HG03469 (cell line): ENCODE measurements at regions not wholly inside any gene's neighbourhood (a gene's known extent, or its start where the extent isn't known, plus 50 kb on each side); places are given as distances from the start of the nearest gene placed in this dataset.
A peak's percentile ranks its signal among the peaks of the same experiment; 100 is the strongest.
"Not testable (repeated sequence)": the region's sequence is repeated elsewhere in the genome, so short reads cannot be mapped to it uniquely, and the experiment has no call there.

ENCODE experiments used
- ATAC-seq: cut with Tn5 transposase; IDR thresholded peaks from one replicate; pipeline ENCODE4 v1.9.1; 2021; ENCODE audit warnings: mild to moderate bottlenecking, moderate library complexity, moderate number of reproducible peaks; ENCODE audit not compliant: unreplicated experiment

DNA sequence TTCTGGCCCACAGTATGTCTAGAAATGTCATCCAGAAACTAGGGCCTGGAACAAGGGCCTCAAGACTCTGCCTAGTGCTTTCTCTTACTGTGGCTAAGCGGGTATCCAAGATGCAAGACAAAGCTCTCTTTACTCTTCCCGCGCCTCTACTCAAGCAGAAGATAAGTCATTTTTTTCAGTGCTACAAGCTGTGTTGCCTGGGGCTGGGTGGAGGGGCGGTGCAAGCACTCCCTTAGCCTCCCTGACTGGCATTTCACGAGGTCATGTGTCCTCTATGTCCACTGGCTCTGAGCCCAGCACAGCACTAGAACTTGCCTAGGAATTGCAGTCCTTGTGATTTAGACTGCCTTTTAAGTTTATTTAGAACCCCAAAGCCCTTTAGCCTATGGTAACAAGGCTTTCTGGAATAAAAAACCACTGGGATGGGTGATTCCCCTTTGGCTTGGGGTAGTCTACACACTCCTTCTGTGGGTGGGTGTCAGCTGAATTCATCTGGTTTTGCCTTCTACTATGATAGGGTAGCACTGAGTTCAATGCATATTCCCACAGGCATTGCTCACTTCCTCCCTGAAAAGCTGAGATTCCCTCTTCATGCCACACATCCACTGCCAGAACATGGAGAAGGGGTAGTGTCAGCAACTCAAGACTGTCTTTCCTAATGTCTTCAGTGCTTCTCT, 371.8 kb upstream of the KCND2 start:
- no peak for ATAC-seq

DNA sequence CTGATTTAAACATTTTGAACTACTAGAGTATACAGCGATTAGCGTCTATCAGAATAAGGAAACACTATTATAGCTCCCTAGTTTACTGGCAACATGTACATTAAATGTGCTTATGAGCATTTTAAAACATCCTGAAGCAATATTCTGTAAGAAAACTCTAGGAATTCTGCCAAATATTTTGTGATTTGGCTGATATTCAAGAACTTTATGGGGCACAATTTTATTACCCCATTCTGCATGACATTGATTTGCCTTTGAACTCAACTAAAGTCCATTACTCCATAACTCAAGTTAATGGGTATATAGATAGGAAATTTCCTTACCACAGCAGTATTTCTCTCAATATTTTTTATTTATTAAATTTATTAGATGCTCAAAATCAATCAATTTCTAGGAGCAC, 369.9 kb upstream of the KCND2 start:
- no peak for ATAC-seq

- no peak for ATAC-seq
Measured at GRCh38 chr7:119905495-119905894, 367.5 kb upstream of the KCND2 start.

GRCh38 chr7:119908948-119909347, 364.0 kb upstream of the KCND2 start:
- no peak for ATAC-seq

GRCh38 chr7:119914119-119914518, 358.9 kb upstream of the KCND2 start:
- ATAC-seq: not testable (repeated sequence)

GRCh38 chr7:119916501-119916900, 356.5 kb upstream of the KCND2 start:
- ATAC-seq: no peak

DNA sequence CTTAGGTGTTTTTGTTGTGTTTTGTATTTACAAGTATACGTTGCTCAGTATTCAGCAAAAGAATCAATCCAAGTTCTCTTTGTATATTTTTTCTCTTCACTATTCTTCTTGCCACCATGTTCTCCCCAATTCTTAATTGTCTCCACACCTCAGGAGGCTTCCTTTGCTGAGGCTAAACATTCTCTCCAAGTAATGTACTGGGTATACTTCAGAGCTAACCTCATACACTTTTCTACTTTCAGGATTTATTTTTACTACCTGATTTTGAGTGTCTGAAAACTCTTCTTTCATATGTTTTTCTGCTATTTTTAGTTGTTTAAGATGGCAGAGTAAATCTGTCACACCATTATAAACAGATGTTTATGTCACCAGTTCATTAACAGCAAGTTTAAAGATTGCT, 354.8 kb upstream of the KCND2 start:
- no peak for ATAC-seq

- ATAC-seq: no peak
Measured at GRCh38 chr7:119919986-119920385, 353.0 kb upstream of the KCND2 start.

DNA sequence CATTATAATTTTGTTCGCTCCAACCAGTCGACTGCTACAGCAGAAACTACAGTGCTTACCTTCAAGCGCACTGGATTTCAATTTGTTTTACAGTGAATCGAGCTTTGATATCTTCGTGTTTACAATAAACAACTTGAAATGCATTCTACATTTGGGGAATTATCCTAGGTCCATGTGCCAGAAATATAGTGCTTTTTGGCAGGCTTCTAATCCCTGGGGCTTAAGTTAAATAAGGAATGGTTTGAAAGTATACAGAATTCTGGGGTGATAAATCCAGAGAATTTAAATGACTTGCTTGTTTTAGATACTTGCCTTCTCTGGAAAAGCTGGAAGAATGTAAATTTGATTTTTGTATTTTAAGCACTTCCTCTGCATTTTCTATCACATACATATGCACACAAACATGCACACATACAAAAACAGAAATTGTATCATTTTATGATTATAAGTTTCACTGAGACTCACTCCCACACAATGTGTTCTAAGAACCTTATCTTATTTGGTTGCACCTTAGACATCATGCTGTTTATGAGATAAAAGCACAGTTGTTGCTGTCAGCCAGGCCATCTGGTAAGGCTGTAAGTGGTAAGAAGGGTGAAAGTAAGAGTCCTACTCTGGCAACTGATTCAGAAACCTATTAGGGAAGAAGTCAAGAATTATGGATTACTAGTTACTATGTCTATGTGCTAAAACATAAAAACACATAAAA, 347.2 kb upstream of the KCND2 start:
- no peak for ATAC-seq

GRCh38 chr7:119929891-119930290, 343.1 kb upstream of the KCND2 start:
- ATAC-seq: no peak

DNA sequence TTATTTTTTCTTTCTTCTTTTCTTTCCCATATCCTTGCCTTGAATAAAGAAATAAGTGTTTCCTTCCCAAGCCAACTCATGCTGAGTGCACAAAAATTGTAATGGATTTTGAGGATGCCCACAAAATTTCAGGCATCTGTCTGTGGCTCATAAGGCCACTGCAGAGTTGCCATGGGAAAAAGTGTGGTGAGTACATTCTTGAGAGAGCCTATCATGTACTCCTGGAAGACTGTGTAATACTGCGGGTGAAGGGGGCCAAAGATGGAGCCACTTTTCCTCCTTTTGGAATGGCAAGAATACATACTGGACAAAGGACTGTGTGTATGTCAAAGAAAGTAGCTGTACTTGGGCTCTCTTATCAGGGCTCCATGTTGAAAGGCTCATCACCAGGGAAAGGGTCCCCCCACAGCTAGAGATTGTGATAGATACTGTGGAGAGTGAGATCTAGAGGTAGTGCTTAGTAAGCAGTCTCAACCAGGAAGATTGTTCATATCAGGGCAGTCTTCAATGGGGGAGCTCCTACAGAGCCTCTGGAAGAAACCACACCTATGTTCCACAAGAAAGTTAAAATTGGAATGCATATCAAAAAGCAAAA, 341.6 kb upstream of the KCND2 start:
- no peak for ATAC-seq

- peak; percentile 68 for ATAC-seq
Measured at GRCh38 chr7:119935418-119936025, 337.5 kb upstream of the KCND2 start.

GRCh38 chr7:119936836-119937235, 336.1 kb upstream of the KCND2 start:
- ATAC-seq: no peak

DNA sequence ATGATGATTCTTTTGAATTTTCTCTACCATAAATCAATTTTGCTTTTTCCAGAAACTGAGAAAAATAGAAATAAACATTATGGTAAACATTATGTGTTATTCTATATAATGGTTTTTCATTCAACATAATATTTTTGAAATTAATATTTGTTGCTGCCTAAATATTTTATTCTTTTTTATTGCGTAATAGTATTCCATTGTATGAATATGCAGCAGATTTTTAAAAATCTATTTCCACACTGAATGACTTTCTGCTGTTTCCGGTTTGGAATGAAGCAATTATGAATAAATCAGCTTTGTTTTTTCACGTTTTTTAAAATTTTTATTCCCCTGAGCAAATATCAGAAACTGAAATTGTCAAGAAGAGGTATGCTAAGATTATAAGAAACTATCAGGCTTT, 335.2 kb upstream of the KCND2 start:
- ATAC-seq: no peak

DNA sequence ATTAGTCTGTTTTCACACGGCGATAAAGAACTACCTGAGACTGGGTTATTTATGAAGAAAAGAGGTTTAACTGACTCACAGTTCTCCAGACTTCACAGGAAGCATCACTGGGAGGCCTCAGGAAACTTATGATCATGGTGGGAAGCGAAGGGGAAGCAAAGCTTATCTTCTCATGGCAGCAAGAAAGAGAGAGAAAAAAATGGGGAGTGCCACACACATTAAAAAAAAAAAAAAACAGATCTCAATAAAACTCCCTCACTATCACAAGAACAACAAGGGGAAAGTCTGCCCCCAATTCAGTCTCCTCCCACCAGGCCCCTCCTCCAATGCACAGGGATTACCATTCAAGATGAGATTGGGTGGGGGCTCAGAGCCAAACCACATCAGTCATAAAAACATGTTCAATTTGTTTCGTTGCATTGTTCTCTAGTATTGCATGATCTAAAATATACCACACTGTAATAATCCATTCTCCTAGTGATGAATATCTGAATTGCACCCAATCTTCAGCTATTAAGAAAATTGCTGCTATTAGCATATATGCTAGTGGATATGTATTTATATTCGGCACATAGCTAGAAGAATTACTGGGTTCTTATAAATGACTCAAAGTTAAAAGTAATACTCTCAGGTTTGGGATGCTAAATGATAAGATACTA, 328.9 kb upstream of the KCND2 start:
- ATAC-seq: no peak

DNA sequence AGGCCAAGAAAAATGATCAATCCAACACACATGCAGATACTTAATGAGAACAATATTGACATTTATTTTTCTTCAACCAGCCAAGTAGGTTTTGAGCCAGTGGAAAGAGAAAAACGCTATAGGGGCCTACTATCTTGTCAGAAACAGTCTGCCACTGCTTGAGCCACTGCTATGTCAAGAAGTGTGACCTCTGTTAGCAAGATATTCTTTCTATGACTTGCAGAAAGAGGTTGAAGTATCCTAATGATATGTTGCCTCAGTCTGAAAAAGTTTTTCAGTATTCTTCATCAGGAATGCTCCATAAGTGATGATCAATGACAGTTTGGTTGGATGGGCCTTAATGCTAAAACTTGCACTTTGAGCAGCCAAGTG, 328.4 kb upstream of the KCND2 start:
- no peak for ATAC-seq

DNA sequence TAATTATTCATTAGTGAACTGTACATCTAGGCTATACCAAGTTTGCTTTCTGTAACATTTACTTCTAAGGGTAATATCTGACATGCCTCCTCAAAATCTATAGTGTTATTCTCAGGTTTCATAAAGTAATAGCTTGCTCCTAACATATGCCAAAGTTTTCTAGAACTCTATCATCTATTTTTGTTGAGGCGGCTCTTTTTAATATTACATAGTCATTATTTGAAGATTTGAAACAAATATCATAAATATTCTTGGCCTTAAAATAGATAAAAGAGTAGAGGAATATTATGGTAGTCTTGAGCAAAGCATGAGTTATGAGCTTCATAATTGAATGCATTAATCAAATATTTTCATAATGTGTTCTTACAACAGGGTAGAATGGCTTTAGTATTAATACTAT, 327.2 kb upstream of the KCND2 start:
- no peak for ATAC-seq

- no peak for ATAC-seq
Measured at GRCh38 chr7:119949053-119949452, 323.9 kb upstream of the KCND2 start.

- not testable (repeated sequence) for ATAC-seq
Measured at GRCh38 chr7:119950390-119951041, 322.5 kb upstream of the KCND2 start.

GRCh38 chr7:119951614-119952013, 321.4 kb upstream of the KCND2 start:
- not testable (repeated sequence) for ATAC-seq

DNA sequence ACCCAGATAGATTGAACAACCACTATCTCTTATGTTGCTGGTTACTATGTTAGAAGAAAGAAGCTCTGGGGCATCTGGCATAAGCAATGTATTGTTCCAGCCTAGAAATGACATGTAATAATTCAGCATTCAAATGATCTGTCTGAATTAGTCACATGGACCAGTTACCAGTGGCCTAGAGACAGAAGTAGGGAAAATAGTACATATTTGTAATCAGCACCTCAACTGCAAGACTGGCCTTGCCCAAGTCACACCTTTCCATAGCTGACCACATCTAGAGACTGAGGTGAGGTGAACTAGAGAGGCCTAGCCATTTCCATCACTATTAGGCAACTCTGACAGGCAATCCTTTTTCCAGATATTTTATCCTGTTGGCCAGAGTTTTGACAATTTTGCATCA, 315.6 kb upstream of the KCND2 start:
- no peak for ATAC-seq
